Neural cell (in vitro differentiated cells): ENCODE measurements at regions not wholly inside any gene's neighbourhood (a gene's known extent, or its start where the extent isn't known, plus 50 kb on each side); places are given as distances from the start of the nearest gene placed in this dataset.

Experiments used
- H2AFZ ChIP-seq: fragments of 200-600, 300-800 bp; sonication (generic), shearing (Covaris generic); 2 replicates; pipeline ENCODE4 v1.6.0; 2014; ENCODE audit warnings: low read depth, mild to moderate bottlenecking, antibody characterized with exemption, low read length, moderate library complexity
- H3F3A ChIP-seq: fragments of 200-600 bp; shearing (Covaris generic); 2 replicates; pipeline ENCODE4 v1.6.1; 2016; ENCODE audit warnings: mild to moderate bottlenecking, moderate library complexity, mixed read lengths, antibody characterized with exemption, low read length; ENCODE audit not compliant: insufficient read depth, poor library complexity, severe bottlenecking
- H3K27ac ChIP-seq: fragments of 200-600, 300-800 bp; sonication (generic), shearing (Covaris generic); 2 replicates; pipeline ENCODE4 v1.5.1; 2014; ENCODE audit warnings: mild to moderate bottlenecking, low read length, moderate library complexity
- H3K27me3 ChIP-seq: fragments of 300-800, 200-600 bp; sonication (generic), shearing (Covaris generic); 2 replicates; pipeline ENCODE4 v1.6.0; 2014; ENCODE audit warnings: mild to moderate bottlenecking, low read depth, low read length, moderate library complexity; ENCODE audit not compliant: insufficient read depth
- H3K36me3 ChIP-seq: fragments of 300-800, 200-600 bp; sonication (generic), shearing (Covaris generic); 2 replicates; pipeline ENCODE4 v1.5.1; 2014; ENCODE audit warnings: mild to moderate bottlenecking, antibody characterized with exemption, low read length, moderate library complexity; ENCODE audit not compliant: insufficient read depth
- H3K4me2 ChIP-seq: fragments of 300-800, 200-600 bp; sonication (generic), shearing (Covaris generic); 2 replicates; pipeline ENCODE4 v1.6.0; 2014; ENCODE audit warnings: mild to moderate bottlenecking, low read length
- H3K4me3 ChIP-seq: fragments of 300-800, 200-600 bp; sonication (generic), shearing (Covaris generic); 2 replicates; pipeline ENCODE4 v1.5.1; 2014; ENCODE audit warnings: mild to moderate bottlenecking, low read length, moderate library complexity
- H3K79me2 ChIP-seq: fragments of 200-600 bp; shearing (Covaris generic); replicated peaks from 2 replicates; pipeline ENCODE4 v1.6.0; 2014; ENCODE audit warnings: mild to moderate bottlenecking, low read length, moderate library complexity; ENCODE audit not compliant: insufficient read depth
- H3K9ac ChIP-seq: fragments of 300-800, 200-600 bp; sonication (generic), shearing (Covaris generic); 2 replicates; pipeline ENCODE4 v1.6.1; 2016; ENCODE audit warnings: mild to moderate bottlenecking, low read length, mixed read lengths
- H3K9me2 ChIP-seq: fragments of 200-600 bp; shearing (Covaris generic); 2 replicates; pipeline ENCODE4 v1.6.1; 2016; ENCODE audit warnings: mild to moderate bottlenecking, low read length, mixed read lengths; ENCODE audit not compliant: insufficient read depth
- H3K9me3 ChIP-seq: fragments of 200-600, 300-800 bp; sonication (generic), shearing (Covaris generic); 2 replicates; pipeline ENCODE4 v1.6.1; 2016; ENCODE audit warnings: mild to moderate bottlenecking, mixed run types, low read length, moderate library complexity, mixed read lengths
- H4K20me1 ChIP-seq: fragments of 200-600 bp; shearing (Covaris generic); 2 replicates; pipeline ENCODE4 v1.6.1; 2016; ENCODE audit warnings: mild to moderate bottlenecking, mixed run types; ENCODE audit not compliant: insufficient read depth
- EP300 ChIP-seq: fragments of 450-650 bp; conservative IDR thresholded peaks from 2 replicates; pipeline ENCODE4 v1.6.1; 2014; ENCODE audit warnings: antibody characterized with exemption, mild to moderate bottlenecking, moderate library complexity; ENCODE audit not compliant: poor library complexity, severe bottlenecking
- EZH2 ChIP-seq: fragments of 200-600, 300-800 bp; shearing (Covaris generic), sonication (generic); IDR thresholded peaks from 2 replicates; pipeline ENCODE4 v1.6.1; 2014; ENCODE audit warnings: antibody characterized with exemption, low read length, borderline replicate concordance, mild to moderate bottlenecking; ENCODE audit not compliant: insufficient read depth, poor library complexity, severe bottlenecking
- MXI1 ChIP-seq: fragments of 450-650 bp; conservative IDR thresholded peaks from 2 replicates; pipeline ENCODE4 v1.6.1; 2014; ENCODE audit warnings: antibody characterized with exemption, mild to moderate bottlenecking; ENCODE audit not compliant: poor library complexity, severe bottlenecking
- POLR2AphosphoS5 ChIP-seq: IDR thresholded peaks from 2 replicates; pipeline ENCODE4 v1.6.1; 2012
- RAD21 ChIP-seq: fragments of 450-650 bp; conservative IDR thresholded peaks from 2 replicates; pipeline ENCODE4 v1.6.1; 2014; ENCODE audit warnings: antibody characterized with exemption, mild to moderate bottlenecking, moderate library complexity
- SMC3 ChIP-seq: fragments of 450-650 bp; conservative IDR thresholded peaks from 2 replicates; pipeline ENCODE4 v1.6.1; 2014; ENCODE audit warnings: antibody characterized with exemption, mild to moderate bottlenecking, moderate library complexity; ENCODE audit not compliant: poor library complexity
- TAF1 ChIP-seq: IDR thresholded peaks from 2 replicates; pipeline ENCODE4 v1.6.1; 2012; ENCODE audit warnings: low read depth
- TF ChIP-seq, protein P1 (sequence below): IDR thresholded peaks from 2 replicates; pipeline ENCODE4 v1.6.1; 2012; ENCODE audit warnings: borderline replicate concordance
- TF ChIP-seq, protein P2 (sequence below): fragments of 450-650 bp; IDR thresholded peaks from 2 replicates; pipeline ENCODE4 v1.5.1; 2014; ENCODE audit warnings: antibody characterized with exemption, mild to moderate bottlenecking, moderate library complexity; ENCODE audit not compliant: poor library complexity, severe bottlenecking

DNA sequence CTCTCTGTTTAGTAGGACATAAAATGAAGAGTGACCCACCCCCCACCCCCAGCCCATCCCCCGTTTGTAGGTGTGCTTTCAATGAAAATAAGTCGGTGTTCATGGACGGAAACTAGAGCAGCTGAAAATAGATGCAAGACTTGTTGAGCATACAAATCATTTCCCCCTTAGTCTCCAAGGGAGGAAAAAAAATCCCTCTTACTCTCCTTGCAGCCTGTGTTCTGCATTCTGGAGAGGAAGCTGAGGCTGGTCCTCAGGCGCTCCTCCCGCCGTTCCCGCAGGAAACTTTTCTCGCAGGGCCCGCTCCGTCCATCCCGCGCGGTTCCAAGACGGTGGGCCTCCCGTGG, 259.0 kb upstream of the E2F7 start:
- Histone ChIP-seq H2AFZ (peak overlapping the region; percentile 58), H4K20me1 (no peaks in the 10 kb centered on the region), H3K9me3 (no peaks in the 10 kb centered on the region), H3K9ac (peak overlapping the region; percentile 78), H3K4me3 (peak overlapping the region; percentile 77), H3K27me3 (no peaks in the 10 kb centered on the region), H3K9me2 (no peaks in the 10 kb centered on the region), H3K79me2 (peaks cover 46% of the 10 kb centered on the region), H3F3A (no peaks in the 10 kb centered on the region), H3K4me2 (peak overlapping the region; percentile 49), H3K36me3 (no peaks in the 10 kb centered on the region), H3K27ac (peak overlapping the region; percentile 83)
- TF ChIP-seq, protein P1, sequence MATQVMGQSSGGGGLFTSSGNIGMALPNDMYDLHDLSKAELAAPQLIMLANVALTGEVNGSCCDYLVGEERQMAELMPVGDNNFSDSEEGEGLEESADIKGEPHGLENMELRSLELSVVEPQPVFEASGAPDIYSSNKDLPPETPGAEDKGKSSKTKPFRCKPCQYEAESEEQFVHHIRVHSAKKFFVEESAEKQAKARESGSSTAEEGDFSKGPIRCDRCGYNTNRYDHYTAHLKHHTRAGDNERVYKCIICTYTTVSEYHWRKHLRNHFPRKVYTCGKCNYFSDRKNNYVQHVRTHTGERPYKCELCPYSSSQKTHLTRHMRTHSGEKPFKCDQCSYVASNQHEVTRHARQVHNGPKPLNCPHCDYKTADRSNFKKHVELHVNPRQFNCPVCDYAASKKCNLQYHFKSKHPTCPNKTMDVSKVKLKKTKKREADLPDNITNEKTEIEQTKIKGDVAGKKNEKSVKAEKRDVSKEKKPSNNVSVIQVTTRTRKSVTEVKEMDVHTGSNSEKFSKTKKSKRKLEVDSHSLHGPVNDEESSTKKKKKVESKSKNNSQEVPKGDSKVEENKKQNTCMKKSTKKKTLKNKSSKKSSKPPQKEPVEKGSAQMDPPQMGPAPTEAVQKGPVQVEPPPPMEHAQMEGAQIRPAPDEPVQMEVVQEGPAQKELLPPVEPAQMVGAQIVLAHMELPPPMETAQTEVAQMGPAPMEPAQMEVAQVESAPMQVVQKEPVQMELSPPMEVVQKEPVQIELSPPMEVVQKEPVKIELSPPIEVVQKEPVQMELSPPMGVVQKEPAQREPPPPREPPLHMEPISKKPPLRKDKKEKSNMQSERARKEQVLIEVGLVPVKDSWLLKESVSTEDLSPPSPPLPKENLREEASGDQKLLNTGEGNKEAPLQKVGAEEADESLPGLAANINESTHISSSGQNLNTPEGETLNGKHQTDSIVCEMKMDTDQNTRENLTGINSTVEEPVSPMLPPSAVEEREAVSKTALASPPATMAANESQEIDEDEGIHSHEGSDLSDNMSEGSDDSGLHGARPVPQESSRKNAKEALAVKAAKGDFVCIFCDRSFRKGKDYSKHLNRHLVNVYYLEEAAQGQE = no peak
- TF ChIP-seq RAD21 (no peak), SMC3 (no peak), EP300 (no peak), MXI1 (no peak), POLR2AphosphoS5 (no peak), TAF1 (no peak), EZH2 (no peak)
- TF ChIP-seq, protein P2, sequence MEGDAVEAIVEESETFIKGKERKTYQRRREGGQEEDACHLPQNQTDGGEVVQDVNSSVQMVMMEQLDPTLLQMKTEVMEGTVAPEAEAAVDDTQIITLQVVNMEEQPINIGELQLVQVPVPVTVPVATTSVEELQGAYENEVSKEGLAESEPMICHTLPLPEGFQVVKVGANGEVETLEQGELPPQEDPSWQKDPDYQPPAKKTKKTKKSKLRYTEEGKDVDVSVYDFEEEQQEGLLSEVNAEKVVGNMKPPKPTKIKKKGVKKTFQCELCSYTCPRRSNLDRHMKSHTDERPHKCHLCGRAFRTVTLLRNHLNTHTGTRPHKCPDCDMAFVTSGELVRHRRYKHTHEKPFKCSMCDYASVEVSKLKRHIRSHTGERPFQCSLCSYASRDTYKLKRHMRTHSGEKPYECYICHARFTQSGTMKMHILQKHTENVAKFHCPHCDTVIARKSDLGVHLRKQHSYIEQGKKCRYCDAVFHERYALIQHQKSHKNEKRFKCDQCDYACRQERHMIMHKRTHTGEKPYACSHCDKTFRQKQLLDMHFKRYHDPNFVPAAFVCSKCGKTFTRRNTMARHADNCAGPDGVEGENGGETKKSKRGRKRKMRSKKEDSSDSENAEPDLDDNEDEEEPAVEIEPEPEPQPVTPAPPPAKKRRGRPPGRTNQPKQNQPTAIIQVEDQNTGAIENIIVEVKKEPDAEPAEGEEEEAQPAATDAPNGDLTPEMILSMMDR = no peak

DNA sequence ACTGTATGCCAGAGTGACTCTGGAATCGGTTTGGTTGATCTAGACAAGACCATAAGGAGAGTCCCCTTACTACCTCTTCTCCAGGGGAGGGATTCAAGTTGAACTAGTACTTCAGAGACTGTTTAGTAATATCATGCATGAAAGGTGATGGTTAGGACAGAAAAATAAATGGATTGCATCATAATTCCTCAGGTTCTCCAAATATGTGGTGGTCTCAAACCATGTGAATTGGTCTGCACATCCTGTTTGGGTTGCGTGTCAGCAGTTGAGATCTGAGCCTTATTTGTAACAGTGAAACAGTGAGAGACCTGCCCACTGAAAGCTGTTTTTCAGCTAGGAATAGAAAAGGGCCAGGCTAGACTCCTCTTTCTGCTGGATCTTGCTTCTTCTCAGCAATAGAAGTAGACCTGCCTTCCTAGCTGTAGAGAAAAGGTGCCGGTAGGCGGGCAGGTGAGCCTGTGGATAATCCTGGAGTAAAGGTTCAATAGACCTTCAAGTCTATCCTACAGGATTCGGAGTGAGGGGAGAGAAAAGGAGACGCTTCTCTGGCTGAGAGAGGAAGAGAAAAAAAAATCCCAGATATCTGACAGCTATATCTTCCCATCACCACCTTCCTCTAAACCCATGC, 258.5 kb upstream of the E2F7 start:
- Histone ChIP-seq H3K9me2 (no peaks in the 10 kb centered on the region), H3K9ac (peak overlapping the region; percentile 78), H3K36me3 (no peaks in the 10 kb centered on the region), H3K79me2 (peaks cover 41% of the 10 kb centered on the region), H2AFZ (peak overlapping the region; percentile 58), H3K27me3 (no peaks in the 10 kb centered on the region), H3K9me3 (no peaks in the 10 kb centered on the region), H3F3A (no peaks in the 10 kb centered on the region), H3K4me3 (peak overlapping the region; percentile 77), H3K4me2 (peak overlapping the region; percentile 49), H3K27ac (peak overlapping the region; percentile 83), H4K20me1 (no peaks in the 10 kb centered on the region)
- TF ChIP-seq, protein P1 = no peak
- TF ChIP-seq, protein P2 = no peak
- TF ChIP-seq EP300 = no peak
- no peak for TF ChIP-seq MXI1
- no peak for TF ChIP-seq RAD21
- TF ChIP-seq POLR2AphosphoS5 = no peak
- no peak for TF ChIP-seq EZH2
- no peak for TF ChIP-seq SMC3
- no peak for TF ChIP-seq TAF1
